NCI-H524 treated with DMSO at 0.1 percent for 48 hours (cell line): ENCODE measurements at regions not wholly inside any gene's neighbourhood (a gene's known extent, or its start where the extent isn't known, plus 50 kb on each side); places are given as distances from the start of the nearest gene placed in this dataset.

Experiments used
- DNase-seq: peaks from one replicate; lab custom pipeline; 2025; lab: John Stamatoyannopoulos, UW

GRCh38 chr10:4108693-4109092 is 323.7 kb upstream of the KLF6 start:
- no peak for DNase-seq

- DNase-seq = no peak
Measured at GRCh38 chr10:4107285-4107851, 322.4 kb upstream of the KLF6 start.

- DNase-seq = no peak
Measured at GRCh38 chr10:4103603-4104002, 318.6 kb upstream of the KLF6 start.

GRCh38 chr10:4102802-4103344 is 317.9 kb upstream of the KLF6 start:
- DNase-seq = no peak

- DNase-seq = no peak
Measured at GRCh38 chr10:4101918-4102654, 317.1 kb upstream of the KLF6 start.

- no peak for DNase-seq
Measured at GRCh38 chr10:4100380-4100779, 315.4 kb upstream of the KLF6 start.

- no peak for DNase-seq
Measured at GRCh38 chr10:4099202-4099601, 314.2 kb upstream of the KLF6 start.

- DNase-seq = no peak
Measured at GRCh38 chr10:4095166-4095917, 310.3 kb upstream of the KLF6 start.

- no peak for DNase-seq
Measured at GRCh38 chr10:4094751-4095150, 309.7 kb upstream of the KLF6 start.

- no peak for DNase-seq
Measured at GRCh38 chr10:4093438-4093837, 308.4 kb upstream of the KLF6 start.

GRCh38 chr10:4088354-4089066 is 303.5 kb upstream of the KLF6 start:
- DNase-seq = no peak

GRCh38 chr10:4086131-4086898 is 301.3 kb upstream of the KLF6 start:
- no peak for DNase-seq

- no peak for DNase-seq
Measured at GRCh38 chr10:4083509-4084003, 298.5 kb upstream of the KLF6 start.

GRCh38 chr10:4082861-4083260 is 297.9 kb upstream of the KLF6 start:
- DNase-seq = no peak

GRCh38 chr10:4081685-4082111 is 296.7 kb upstream of the KLF6 start:
- DNase-seq = no peak

- DNase-seq = no peak
Measured at GRCh38 chr10:4080225-4080805, 295.3 kb upstream of the KLF6 start.

GRCh38 chr10:4079803-4080202 is 294.8 kb upstream of the KLF6 start:
- DNase-seq = no peak

- DNase-seq = no peak
Measured at GRCh38 chr10:4077804-4078203, 292.8 kb upstream of the KLF6 start.

- no peak for DNase-seq
Measured at GRCh38 chr10:4076983-4077382, 292.0 kb upstream of the KLF6 start.

GRCh38 chr10:4075443-4075842 is 290.4 kb upstream of the KLF6 start:
- no peak for DNase-seq
